ENCODE measurements at regions not wholly inside any gene's neighbourhood (a gene's known extent, or its start where the extent isn't known, plus 50 kb on each side); places are given as distances from the start of the nearest gene placed in this dataset.

DNA sequence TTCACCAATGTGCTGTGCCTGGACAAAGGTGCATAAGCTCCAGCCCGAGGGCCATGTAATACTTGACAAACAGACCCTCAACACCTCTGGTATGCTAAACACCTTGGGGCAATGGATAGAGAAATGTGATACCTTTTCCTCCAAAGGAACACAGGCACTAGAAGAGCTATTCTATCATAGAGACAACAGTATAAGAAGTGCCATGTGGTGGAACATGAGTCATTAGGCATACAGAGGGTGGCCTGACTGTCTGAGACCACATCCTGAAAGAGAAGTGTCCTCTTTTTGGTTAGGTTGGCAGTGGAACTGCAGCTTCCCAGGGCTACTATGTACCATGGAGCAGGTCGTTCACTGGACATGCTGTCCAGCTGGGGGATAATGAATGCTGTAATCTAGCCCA is 153.9 kb downstream of the INSIG2 start:
- intact Hi-C loops (cut with micrococcal nuclease; ENCODE audit: unreplicated experiment) (loop anchor here (5.0 kb wide), 1 partner anchor 380 kb away; no protein-coding TSS in a partner anchor), in situ Hi-C loops (cut with MboI) (no loop called here)
- FAIRE-seq = no peak
- no peak overlapping the region for H2AFZ ChIP-seq (ENCODE audit: control insufficient read depth, low read depth, low read length)
- WGBS (ENCODE audit: insufficient coverage, insufficient replicate concordance, low lambda C conversion rate, missing lambda C conversion rate) = 0% methylated on average over 2 of the region's 2 CpGs
- H3K9me3 ChIP-seq (replicated peaks; ENCODE audit: control insufficient read depth, insufficient read depth, low read length) = no peaks in the 10 kb centered on the region; the same call in 2 of the 3 replicates
- no peak for DNase-seq (ENCODE audit: low read depth, low spot score)
- H3K4me3 ChIP-seq = no peak overlapping the region
- ChIA-PET CTCF (no interaction called here), SMC1A (ENCODE audit: uncharacterized antibody, unreplicated experiment) (no interaction called here), POLR2A (no interaction called here), RAD21 (ENCODE audit: unreplicated experiment) (no interaction called here)
- no peaks in the 10 kb centered on the region for H3K79me2 ChIP-seq (ENCODE audit: control insufficient read depth, insufficient read depth, low read length)
- no peak overlapping the region for H3K9ac ChIP-seq (ENCODE audit: control insufficient read depth, insufficient read depth, low read length)
- H3K27me3 ChIP-seq (replicated peaks in 1 of 2; ENCODE audit: control insufficient read depth in 2 of 2, insufficient read depth in 2 of 2, low read length in 1 of 2) = no peaks in the 10 kb centered on the region
- H3K4me2 ChIP-seq (ENCODE audit: control insufficient read depth, insufficient read depth) = no peak overlapping the region
- no peak for ATAC-seq
- H3K4me1 ChIP-seq (ENCODE audit: control insufficient read depth, insufficient read depth, low read length) = no peaks in the 10 kb centered on the region
- BruUV-seq (replicated peaks) = no TSS peak
- no peak overlapping the region for H3K27ac ChIP-seq (ENCODE audit: control insufficient read depth, insufficient read depth)
- no peaks in the 10 kb centered on the region for H3K36me3 ChIP-seq (ENCODE audit: control insufficient read depth in 2 of 2, insufficient read depth in 2 of 2, low read length in 1 of 2)
- H4K20me1 ChIP-seq (ENCODE audit: control insufficient read depth, insufficient read depth) = no peaks in the 10 kb centered on the region
- no peak for TF ChIP-seq CBFB (IDR thresholded peaks at IDR 0.05; ENCODE audit: low read depth)
- no peak for TF ChIP-seq ZNF384 (IDR thresholded peaks at IDR 0.05; ENCODE audit: borderline replicate concordance, low read depth, low read length)
- TF ChIP-seq, protein P1, sequence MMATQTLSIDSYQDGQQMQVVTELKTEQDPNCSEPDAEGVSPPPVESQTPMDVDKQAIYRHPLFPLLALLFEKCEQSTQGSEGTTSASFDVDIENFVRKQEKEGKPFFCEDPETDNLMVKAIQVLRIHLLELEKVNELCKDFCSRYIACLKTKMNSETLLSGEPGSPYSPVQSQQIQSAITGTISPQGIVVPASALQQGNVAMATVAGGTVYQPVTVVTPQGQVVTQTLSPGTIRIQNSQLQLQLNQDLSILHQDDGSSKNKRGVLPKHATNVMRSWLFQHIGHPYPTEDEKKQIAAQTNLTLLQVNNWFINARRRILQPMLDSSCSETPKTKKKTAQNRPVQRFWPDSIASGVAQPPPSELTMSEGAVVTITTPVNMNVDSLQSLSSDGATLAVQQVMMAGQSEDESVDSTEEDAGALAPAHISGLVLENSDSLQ (IDR thresholded peaks at IDR 0.05) = no peak
- TF ChIP-seq, protein P2, sequence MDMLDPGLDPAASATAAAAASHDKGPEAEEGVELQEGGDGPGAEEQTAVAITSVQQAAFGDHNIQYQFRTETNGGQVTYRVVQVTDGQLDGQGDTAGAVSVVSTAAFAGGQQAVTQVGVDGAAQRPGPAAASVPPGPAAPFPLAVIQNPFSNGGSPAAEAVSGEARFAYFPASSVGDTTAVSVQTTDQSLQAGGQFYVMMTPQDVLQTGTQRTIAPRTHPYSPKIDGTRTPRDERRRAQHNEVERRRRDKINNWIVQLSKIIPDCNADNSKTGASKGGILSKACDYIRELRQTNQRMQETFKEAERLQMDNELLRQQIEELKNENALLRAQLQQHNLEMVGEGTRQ (IDR thresholded peaks at IDR 0.05; ENCODE audit: borderline replicate concordance, low read depth, low read length) = no peak
- TF ChIP-seq NFIC (IDR thresholded peaks at IDR 0.05; ENCODE audit: low read depth, low read length) = no peak
- TF ChIP-seq RAD51 (IDR thresholded peaks at IDR 0.05) = no peak
- TF ChIP-seq NFYA (IDR thresholded peaks at IDR 0.05; ENCODE audit: borderline replicate concordance, low read depth, low read length) = no peak
- TF ChIP-seq NBN (IDR thresholded peaks at IDR 0.05) = no peak
- TF ChIP-seq, protein P3, sequence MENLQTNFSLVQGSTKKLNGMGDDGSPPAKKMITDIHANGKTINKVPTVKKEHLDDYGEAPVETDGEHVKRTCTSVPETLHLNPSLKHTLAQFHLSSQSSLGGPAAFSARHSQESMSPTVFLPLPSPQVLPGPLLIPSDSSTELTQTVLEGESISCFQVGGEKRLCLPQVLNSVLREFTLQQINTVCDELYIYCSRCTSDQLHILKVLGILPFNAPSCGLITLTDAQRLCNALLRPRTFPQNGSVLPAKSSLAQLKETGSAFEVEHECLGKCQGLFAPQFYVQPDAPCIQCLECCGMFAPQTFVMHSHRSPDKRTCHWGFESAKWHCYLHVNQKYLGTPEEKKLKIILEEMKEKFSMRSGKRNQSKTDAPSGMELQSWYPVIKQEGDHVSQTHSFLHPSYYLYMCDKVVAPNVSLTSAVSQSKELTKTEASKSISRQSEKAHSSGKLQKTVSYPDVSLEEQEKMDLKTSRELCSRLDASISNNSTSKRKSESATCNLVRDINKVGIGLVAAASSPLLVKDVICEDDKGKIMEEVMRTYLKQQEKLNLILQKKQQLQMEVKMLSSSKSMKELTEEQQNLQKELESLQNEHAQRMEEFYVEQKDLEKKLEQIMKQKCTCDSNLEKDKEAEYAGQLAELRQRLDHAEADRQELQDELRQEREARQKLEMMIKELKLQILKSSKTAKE (IDR thresholded peaks at IDR 0.05; ENCODE audit: low read depth, poor library complexity, severe bottlenecking) = no peak
- no peak for TF ChIP-seq SP1 (IDR thresholded peaks at IDR 0.05; ENCODE audit: low read depth, low read length)
- TF ChIP-seq ZBED1 (IDR thresholded peaks at IDR 0.05; ENCODE audit: borderline replicate concordance) = no peak
- no peak for TF ChIP-seq RELA (IDR thresholded peaks at IDR 0.05; ENCODE audit: borderline replicate concordance, partially characterized antibody)

All from GM12878 (cell line).